GM19455 (cell line): ENCODE measurements at regions not wholly inside any gene's neighbourhood (a gene's known extent, or its start where the extent isn't known, plus 50 kb on each side); places are given as distances from the start of the nearest gene placed in this dataset.
"Not testable (repeated sequence)": the region's sequence is repeated elsewhere in the genome, so short reads cannot be mapped to it uniquely, and the experiment has no call there.

Experiments
- ATAC-seq: cut with Tn5 transposase; IDR thresholded peaks from one replicate; pipeline ENCODE4 v1.9.1; 2021; ENCODE audit not compliant: unreplicated experiment

DNA sequence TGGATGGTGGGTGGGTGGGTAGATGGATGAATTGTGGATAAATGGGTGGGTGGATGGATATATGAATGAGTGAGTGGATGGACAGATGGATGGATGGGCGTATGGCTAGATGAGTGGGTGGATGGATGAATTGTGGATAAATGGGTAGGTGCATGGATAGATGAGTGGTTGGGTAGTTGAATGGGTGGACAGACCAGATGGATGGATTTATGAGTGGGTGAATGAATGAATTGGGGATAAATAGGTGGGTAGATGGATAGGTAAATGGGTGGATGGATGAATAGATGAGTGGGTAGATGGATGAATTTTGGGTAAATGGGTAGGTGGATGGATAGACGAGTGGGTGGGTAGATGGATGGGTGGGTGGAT lies 108.7 kb downstream of the NPIPB11 start:
- not testable (repeated sequence) for ATAC-seq

DNA sequence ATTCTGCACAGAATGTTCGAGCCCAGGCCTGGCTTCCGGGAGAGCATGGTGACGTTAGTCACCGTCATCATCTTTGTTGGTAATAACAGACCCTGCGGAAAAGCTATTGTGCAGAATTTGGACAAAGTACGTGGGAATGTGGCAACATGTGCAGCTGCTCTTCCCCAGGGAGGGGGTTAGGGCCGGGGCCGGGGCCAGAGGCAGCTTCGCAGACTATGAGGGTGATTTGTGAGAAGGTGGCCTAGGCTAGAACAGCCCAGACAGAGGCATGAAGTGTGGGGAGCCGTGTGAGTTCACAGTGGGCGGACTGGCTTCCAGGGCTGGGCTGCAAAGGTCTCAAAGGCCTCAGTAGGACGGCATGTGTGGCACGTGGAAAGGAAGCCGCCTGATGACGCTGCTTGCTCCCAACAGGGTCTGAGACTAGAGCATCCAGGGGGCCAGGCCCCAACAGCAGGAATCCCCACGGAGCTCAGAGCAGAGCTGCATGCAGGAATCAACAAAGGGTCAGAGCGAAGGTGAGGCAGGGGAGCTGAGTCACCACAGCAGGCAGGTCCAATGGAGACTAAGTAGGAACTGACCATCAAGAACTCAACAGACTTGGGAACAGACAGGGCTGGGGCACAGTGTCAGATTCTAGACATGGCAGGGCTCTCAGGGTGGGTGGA lies 109.2 kb downstream of the NPIPB11 start:
- not testable (repeated sequence) for ATAC-seq

DNA sequence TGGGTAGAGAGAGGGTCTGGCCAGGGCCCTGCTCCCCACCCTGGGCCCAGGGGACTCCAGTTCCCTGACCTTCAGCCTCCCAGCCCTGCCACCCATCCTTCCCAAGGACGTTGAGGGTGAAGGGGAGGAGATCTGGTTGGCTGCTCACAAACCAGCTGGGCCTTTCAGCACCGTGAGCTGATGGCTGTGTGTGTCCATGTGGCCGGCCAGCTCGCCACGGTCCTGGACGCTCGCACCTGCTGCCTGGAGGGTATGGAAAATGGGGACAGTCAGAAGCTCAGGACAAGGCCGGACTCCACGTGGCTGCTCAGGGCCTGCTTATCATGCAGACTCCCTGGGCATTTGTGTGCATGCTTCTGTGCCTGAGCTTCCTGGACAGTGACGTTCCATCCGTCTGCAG lies 110.3 kb downstream of the NPIPB11 start:
- ATAC-seq, result not testable (repeated sequence)

DNA sequence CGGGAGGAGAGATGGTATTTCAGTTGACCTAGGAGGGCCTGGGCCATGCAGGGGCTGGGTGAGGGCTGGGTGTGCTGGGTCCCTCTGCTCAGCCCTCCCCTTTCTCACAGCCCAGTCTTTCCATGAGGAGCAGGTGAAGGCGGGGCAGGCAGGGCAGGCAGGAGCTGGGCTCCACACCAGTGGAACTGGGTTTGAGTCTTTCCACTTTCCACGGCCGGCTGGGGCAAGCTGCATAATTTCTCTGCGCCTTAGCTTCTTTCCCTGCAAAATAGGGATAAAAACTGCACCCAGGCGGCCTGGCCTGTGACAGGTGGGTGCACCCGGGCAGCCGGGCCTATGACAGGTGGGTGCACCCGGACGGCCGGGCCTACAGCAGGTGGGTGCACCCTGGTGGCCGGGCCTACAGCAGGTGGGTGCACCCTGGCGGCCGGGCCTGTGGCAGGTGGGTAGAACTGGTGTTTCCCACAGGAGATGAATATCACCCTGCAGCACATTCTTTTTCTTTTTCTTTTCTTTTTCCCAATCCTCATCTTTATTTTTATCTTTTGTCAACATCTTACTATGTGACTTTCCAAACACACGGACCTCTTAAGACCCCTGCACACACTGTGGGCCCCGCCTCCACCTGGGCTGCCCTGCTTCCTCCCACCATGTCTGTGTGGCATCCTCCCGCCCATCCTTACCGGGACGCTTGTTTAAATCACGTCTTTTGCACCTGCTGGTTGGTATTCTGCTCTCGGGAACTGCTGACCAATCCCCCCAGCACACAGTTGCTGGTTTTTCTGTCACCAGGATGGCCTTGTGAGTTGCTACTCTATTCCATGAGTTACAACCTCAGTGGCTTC lies 111.3 kb downstream of the NPIPB11 start:
- not testable (repeated sequence) for ATAC-seq

DNA sequence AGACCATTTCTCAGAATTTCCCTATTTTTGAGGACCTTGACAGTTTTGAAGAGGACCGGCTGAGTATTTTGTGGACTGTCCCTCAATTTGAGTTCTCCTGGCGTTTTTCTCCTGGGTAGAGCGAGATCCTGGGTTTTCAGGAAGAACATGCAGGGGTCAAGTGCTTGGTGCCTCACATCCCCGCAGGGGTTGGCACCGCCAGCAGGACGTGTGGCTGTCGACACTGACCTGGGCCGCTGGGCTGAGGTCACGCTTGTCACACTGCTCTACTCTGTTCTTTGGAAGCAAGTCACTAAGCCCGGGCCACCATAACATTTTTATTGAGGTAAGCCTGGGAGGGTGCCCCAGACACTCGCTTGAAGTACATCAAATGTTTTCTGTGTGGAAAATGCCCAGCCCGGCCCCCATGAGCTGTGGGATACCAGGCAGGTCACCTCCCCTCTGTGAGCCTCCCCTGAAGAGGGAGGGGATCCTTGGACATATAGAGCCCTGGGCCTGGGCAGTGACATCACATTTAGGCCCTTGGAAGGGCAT lies 112.0 kb downstream of the NPIPB11 start:
- ATAC-seq, result not testable (repeated sequence)

DNA sequence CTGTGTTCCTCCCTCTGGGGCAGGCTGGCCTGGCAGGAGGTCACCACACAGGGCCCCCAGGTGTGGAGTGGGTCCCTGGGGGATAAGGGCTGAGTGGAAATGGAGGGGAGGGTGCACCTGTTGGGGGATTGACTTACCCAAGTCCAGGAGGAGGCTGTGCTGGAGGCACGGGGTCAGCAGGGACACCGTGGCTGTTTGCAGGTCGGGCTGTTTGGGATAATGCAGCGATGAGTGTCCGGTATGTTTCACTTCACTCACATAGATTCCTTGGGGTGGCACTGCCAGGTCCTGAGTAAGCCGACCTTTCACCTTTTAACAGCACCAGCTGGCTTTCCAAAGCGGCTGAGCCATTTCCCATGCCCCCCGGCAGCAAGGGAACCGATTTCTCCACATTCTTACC lies 113.0 kb downstream of the NPIPB11 start:
- ATAC-seq, result not testable (repeated sequence)

DNA sequence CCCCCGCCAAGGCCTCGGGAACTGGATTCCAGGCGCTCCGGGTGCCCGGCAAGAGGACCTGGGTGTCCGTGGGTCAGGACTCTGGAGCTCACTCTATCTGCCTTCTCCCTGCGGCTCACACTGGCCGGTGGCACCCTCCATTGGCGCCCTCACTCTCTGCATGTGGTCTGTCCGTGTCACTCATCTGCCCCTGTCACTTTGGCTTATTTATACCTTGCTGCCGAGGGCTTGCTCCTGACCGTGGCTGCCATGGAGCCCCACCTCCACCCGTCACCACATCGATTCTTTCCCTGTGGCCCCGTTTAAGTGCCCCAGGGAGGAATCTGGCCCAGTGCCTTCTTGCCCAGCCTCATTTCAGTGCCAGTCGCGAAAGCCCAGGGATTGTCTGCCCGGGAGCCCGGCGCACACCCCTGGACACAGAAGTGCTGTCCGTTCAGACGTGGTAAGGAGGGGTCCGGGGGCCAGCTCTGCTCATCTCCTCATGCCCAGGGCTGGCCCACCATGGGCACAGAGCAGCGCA lies 113.5 kb downstream of the NPIPB11 start:
- not testable (repeated sequence) for ATAC-seq

DNA sequence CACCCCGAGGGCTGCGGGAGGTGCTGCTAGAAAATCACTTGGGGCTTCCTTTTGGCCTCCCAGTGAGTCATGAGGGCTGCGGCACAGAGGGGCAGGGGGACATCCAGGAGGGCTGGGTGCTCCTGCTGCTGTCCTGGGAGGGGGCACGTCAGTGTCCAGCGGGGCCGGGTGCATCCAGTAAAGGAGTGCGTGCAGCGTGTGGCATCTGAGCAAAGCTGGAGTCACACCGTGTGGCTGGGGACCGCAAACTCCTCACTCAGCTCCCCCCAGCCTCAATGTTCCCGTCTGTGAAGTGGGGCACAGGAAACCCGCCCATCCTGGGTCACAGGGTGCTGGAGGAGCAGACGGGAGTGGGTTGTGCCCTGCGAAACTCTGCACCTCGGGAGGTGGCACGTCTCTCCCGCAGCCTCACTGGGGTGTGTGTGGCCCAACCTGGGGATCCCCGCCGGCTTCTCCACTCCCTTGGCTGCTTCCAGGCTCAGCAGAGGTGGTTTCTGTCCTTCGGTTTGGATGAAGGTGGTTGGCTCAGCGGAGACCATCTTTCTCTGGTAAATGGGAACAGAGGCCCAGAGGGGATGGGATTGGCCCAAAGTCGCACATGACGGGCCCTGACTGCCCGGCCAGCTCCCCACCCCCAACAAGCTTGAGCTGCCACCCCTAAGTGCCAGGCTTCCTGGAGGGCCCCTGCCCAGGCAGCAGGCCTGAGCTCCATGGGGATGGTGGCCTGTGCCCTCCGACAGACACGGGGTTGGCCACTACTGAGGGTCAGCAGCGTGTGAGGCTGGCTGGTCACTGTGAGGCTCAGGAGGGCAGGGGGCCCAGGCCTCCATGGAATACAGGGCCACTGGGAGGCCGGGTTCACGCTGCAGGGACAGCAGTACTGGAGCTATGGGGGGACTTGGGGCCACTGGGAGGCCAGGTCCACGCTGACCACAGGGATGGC lies 114.9 kb downstream of the NPIPB11 start:
- ATAC-seq, result not testable (repeated sequence)

DNA sequence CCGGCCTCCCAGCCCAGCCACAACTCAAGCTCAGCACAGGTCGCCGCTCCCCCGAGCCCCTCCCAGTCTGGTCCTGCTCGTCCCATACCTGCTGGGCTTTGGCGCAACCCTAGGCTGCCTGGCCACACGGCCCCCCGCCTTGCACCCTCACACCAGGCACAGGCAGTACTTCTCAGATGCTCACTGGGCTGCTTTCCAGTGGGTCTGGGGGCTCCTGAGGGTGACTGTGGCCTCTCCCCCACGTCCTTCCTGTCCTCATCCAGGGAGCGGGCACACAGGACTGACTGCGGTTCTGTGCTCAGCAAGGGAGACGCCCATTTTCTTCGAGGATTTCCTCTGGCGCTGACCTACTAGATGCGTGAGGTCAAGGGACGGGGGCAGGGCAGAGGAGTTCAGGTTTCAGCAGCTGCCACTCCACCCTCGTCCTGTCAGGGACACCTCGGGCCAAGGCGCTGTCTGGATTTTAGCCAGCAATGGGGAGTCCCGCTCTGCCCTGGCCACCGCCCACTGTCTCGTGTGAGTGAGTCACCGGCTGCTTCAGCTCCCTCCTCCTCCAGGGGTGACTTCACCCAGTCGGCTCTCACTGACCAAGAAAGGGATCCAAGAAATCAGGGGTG lies 115.8 kb downstream of the NPIPB11 start:
- no peak for ATAC-seq

DNA sequence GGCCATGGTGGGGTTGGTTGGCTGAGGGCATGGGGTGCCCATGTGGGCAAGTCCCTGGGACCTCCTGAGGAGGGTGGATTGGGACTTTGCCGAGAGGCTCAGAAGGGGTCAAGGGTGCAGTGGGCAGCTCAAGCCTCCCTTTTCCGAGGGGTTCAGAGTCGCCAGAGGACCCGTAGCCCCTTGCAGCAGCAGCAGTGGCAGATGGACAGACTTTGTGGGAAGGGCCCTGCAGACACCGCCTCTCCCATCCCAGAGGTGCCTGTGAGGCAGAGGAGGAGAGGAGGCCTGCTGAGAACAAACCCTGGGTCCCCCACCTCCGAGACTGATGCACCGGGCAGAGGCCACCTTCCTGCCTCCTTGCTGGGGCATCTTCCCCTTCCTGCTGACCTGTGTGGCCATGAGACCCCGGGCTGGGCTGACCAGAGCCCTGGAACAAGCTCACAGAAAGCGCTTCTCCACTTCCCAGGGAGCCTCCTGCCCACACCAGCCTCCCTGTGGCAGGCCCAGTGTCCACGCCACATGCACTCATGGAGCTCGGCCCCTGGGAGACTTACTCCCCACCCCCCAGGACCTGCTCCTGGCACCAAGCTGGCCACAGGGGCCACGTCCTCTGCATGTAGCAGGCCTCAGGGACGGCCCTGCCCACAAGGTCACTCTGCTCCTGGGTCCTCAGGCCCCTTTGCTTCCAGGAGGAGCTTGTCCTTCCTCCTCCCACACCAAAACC lies 116.8 kb downstream of the NPIPB11 start:
- ATAC-seq, result not testable (repeated sequence)

DNA sequence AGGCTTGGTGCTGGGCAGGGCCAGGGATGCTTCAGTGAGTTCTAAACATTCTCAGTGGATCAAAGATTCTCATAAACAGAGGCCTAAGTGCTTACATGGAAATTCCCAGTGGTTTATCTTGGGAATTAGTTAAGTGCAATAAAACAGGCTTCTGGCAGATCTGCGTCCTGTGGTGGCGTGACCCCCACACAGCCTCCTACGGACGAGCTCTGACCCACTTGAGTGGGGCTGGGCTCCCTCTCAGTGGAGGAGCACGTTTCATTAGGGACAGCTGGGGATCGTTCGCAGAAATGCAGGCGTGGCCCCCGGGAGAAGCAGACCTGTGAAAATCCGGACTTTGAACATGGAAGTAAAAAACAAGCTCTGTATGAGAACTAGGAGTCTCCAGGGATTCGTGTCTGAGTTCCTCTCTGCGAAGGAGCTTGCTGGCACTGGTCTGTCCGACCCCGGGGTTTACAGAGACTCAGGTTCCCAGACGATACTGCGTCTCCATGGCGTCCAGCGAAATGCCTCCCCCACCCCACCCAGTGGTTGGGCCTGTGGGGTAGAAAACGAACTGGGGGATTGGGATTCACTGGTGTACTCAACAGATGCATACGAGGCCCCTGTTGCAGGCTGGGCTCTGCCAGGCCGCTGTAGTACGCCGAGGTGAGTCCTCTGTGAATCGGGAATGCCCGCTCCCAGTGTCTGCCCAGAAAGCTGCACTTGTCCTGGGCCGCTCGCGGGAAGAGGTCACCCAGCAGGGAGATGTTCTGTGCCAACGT lies 117.6 kb downstream of the NPIPB11 start:
- not testable (repeated sequence) for ATAC-seq

DNA sequence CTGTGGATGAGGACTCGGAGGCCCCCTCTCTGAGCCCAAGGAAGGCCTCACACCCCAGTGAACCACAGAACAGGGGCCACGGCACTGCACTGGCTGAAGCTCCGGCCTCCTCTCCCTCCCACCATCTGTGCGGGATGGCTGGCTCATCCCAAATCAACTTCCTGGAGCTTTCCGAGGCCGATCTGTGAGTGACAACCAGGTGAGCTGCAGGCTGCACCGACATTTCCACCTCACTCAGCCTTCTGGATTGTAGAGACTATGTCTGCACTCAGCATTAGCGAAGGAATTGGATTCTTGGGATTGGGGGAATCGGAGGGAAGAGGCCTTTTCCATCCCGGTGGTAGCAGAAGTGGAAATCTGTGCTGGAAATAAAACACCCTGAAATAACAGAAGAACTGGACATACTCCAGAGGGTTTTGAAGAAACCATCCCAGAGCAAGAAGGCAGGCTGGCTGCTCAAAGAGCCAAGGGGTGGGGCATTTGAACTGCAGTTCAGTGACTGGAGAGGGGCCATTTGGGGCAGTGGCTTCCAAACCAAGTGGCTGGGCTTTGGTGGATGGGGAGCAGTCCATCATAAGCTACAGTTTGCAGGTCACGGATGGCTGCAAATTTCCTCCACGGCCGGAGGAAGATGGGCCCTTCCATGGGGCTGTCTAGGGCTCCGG lies 118.5 kb downstream of the NPIPB11 start:
- ATAC-seq, result not testable (repeated sequence)

DNA sequence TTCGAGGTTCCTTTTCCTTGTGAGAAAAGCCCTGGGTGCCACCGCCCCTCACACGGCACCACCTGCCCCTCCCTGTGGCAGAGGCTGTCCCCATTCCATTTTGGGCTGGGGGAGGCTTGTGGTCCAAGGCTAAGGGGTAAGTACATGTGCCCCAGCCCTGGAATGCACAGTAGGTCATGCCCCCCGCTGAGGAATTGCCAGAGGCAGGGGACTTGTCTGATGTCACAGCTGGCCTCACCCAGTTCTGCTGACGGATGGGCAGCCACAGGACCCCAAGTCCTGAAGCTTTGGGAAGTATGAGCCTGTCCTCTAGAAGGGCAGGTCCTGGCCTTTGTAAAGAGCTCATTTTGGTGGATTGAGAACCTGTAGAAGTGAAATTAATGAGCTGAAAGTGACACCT lies 119.3 kb downstream of the NPIPB11 start:
- not testable (repeated sequence) for ATAC-seq

DNA sequence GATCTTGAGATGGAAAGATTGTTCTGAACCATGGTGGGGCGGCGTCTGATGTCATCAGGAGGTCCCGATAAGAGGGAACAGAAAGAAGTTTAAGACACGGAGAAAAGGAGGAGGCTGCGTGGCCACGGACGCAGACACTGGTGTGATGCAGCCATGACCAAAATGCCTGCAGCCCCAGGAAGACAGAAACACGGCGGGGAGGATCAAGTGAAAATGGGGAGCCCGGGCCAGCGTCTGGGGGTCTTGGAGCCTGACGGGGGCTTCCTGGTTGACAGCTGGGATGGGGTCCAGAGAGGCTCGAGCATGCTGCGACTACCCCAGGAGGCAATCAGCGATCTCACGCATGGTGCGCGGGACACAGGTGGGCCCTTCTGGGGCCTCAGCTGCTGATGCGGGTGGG lies 119.7 kb downstream of the NPIPB11 start:
- ATAC-seq, result not testable (repeated sequence)

DNA sequence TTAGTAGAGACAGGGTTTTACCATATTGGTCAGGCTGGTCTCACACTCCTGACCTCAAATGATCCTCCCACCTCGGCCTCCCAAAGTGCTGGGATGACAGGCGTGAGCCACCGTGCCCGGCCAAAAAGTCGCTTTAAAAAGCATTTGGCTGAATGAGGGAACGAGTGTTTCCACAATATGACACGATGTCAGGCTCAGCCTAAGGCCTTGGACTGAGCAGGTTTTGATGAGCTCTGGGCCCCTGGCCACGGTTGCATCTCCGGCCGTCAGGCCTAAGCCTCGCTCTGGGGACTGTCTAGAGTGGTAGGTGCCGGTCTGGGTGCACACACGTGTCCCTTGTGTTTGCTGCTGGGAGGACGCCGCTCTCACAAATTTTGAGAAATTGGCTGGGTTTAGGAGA lies 120.3 kb downstream of the NPIPB11 start:
- ATAC-seq, result not testable (repeated sequence)

DNA sequence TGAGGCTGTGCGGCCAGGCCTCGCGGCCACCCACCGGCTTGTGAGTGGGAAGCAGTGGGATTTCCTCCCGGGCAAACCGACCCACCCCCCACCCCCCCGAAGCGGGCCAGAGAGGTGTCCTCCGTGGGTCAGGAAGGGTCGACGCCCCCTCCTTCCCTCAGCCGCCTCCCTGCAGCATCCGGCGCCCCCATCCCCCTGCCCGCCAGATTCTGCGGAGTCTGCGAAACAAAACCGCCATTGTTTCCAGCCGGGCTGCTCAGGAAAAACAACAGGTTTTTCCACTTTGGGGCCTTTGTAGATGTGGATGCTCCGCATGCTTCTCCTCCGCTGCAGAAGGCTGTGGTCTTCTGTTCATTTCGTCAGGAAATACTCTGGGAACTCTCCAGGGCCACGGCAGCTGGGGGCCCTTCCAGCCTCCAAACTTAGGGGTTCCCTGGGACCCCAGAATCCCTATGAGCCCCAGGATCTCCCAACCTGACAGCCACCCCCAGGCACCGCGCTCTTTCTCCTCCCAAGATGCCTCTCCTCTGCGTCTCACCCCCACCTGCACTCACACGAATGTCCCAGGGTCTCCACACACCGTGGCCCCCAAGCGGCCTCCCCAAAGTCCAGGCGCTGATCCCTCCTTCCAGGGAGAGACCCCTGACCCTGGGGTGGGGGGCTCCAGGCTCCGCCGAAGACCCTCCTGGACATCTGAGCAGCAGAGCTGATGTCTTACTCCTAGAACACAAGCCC lies 121.2 kb downstream of the NPIPB11 start:
- ATAC-seq, result not testable (repeated sequence)

DNA sequence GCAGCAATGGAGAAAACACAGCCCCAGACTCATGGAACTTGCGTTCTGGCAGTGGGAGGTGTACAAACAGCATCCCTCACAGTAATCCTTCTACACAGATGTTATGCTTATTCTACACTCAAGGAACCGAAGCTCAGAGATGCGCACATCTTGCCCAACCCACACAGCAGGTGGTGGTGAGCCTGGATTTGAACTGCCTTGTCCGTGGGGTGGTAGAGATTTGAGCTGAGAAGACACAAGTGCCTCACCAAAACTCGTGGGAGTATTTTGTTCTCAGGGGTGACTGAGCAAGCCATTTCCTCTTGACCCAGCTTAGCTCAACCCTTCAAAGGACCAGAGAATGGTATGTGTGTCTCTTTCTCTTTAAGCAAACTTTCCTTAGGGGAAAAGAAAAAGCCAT lies 121.8 kb downstream of the NPIPB11 start:
- not testable (repeated sequence) for ATAC-seq

DNA sequence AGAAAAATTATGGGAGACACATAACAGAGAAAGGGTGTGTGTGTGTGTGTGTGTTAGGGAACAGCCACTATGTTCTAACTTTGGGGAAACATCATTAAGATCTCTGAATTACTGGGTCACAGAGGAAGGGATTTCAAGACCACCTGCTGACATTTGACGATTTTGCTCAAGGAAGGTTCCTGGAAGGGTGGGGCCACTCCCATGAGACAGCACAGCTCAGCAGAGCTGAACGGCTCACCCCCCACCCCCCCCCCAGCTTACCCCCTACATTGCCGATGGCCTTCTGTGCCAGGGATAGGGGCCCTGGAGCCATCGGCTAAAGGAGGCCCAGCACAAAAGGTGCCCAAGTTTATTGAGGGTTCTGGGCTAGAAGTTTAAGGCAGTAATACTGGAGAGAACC lies 122.4 kb downstream of the NPIPB11 start:
- not testable (repeated sequence) for ATAC-seq
